Head of caudate nucleus (tissue), 42 donors: ENCODE measurements at regions not wholly inside any gene's neighbourhood (a gene's known extent, or its start where the extent isn't known, plus 50 kb on each side); places are given as distances from the start of the nearest gene placed in this dataset.
"Not testable (repeated sequence)": the region's sequence is repeated elsewhere in the genome, so short reads cannot be mapped to it uniquely, and the experiment has no call there.

Experiments used
- DNase-seq, 42 donors: peaks; one replicate each; pipeline versions ENCODE4 v3.0.0 to v3.0.0-alpha.2; 2020 to 2021; ENCODE audit warnings: mixed read lengths in 7 of 42
- intact Hi-C: fragments of 100-400 bp; cut with DNase I; formaldehyde crosslinking; loops from one replicate; pipeline ENCODE4 v1.15.0; 2022

DNA sequence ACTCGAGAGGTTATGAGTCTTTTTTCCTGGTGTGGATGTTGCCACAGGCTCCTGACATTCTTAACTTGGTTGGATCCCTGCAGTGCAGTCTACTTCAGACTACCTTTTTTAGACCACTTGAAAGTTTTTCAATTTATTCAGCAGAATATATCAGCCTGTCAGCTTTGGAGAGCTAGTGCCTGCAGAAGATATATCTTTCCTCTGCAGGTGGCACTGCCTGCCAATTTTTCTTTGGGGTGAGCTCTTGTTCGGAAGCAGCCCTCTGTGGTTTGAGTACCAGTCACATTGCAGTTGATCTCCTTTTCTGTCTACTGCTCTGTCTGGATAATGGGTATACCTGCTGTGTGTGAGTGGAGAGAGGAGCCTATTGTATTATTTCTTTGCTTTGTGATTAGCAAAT is 730.4 kb downstream of the PRIM2 start:
- DNase-seq, result peak in 22 of 42 donors; percentile 4 to 57 (median 20)
- intact Hi-C loops, result not testable (repeated sequence)

GRCh38 chr6:58055465-58056176 is 738.2 kb downstream of the PRIM2 start:
- DNase-seq, result peak in 3 of 42 donors; percentile 2 to 29 (median 16)
- intact Hi-C loops, result not testable (repeated sequence)

DNA sequence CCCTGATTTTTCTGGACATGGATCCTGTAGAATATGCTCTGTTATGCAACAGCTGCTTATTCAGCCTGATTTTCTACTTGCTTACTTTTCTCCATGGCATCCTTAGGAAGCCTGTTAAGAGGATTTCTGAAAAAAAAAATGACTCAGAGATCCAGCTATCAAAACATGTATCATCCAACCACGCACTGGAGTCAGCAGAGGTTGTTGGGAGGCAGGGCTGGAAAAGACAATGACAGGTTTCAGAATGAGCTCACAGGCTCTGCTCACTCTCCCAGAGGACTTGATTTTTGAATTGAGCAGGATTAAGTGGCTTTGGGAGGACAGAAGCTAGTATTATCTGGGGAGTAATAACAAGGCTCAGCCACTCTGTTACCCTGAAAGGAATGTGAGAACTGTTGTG is 742.3 kb downstream of the PRIM2 start:
- intact Hi-C loops, result not testable (repeated sequence)
- DNase-seq, result peak in 28 of 42 donors; percentile 9 to 72 (median 42)

GRCh38 chr6:58063542-58063941 is 746.1 kb downstream of the PRIM2 start:
- intact Hi-C loops, DNase-seq: not testable (repeated sequence)

DNA sequence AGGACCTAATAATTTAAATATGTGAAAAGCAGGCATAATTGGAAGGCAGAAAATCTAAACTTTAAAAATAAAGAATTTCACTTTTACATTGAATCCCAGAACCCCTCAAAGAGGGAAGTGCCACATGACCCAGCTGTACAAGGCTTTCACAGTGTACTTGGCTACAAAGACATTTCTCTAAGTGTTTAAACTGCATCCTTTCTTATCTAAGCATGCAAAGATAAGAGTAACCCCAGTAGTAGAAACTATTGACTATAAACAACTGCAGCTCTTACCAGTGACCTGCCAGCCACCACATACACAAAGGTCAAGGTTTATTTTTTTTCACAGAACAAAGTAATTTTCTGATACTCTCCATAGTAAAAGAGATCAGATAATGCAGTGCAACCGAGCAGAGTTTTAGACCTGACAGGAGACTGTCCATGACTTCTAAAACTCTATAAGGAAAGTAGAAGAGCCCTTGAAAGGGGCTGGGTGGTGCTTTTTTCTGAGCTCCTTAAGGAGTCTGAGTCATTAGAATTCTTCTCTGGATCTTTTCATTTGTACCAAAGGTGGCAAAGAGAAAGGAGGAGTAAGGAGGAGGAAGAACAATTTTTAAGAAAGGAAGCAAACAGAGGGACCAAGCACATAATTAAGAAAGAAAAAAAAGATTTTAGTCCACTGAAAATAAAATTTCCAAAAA is 750.6 kb downstream of the PRIM2 start:
- intact Hi-C loops, DNase-seq: not testable (repeated sequence)

- DNase-seq, result no peak
- intact Hi-C loops, result no loop called here
Measured at GRCh38 chr6:58073263-58073662, 755.8 kb downstream of the PRIM2 start.

DNA sequence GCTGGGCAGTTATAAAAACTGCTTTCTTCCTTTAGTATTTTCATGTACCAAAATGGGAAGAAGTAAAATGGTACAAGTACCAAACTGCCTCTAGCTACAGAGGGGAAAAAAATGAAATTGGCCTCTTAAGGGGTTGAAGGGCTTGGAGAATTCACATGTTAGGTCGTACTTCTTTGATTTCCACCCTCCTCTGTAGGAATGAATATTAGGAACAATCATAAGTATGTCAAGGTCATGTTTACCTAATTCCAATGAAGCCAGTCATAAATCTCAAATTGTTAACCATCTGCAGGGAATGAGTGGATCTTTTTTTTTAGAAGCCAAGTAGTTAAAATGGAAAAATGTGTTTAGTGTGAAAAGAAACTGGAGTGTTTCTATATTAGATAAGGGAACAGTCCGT is 772.6 kb downstream of the PRIM2 start:
- intact Hi-C loops, DNase-seq: not testable (repeated sequence)

- intact Hi-C loops, DNase-seq: not testable (repeated sequence)
Measured at GRCh38 chr6:58097251-58097650, 779.8 kb downstream of the PRIM2 start.

DNA sequence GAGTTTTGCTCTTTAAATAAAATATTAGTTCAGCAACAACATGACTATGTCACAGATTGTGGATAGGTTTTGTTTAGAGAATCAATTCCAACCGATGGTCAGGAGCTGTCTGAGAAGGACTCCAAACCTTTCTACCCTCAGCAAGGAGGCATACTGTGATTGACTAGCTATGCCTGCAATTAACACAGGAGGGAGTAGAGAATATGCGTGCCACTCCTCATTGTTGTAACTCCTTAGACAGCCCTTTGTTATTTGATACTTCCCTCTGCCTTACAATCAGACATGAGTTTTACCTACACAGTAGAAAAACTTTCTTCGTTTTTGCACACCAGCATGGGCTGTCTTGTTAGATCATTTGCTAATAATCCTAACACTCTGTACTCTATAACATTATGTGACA is 796.5 kb downstream of the PRIM2 start:
- intact Hi-C loops, result no loop called here
- no peak for DNase-seq

- intact Hi-C loops, DNase-seq: not testable (repeated sequence)
Measured at GRCh38 chr6:58117162-58117561, 799.7 kb downstream of the PRIM2 start.

- intact Hi-C loops, result not testable (repeated sequence)
- DNase-seq, result peak in 17 of 42 donors; percentile 5 to 71 (median 35)
Measured at GRCh38 chr6:58121616-58122015, 804.2 kb downstream of the PRIM2 start.

DNA sequence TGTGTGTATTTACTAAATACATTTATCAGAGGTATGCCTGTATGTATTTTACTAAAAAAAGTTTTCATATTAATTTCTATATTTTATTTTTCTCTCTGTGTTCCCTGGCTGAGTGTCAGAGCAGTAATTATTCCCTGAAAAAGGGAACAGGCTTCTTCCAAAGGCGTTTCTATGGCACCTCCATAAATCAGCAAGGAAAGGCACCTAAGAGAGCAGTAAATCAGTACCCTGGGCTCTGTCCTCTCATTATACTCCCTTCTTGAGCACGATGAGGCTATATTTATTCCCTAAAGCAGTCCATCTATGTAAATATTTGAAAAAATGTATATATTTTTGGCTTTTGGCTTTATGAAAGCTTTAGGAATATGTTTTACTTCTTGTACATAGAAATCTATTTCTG is 806.3 kb downstream of the PRIM2 start:
- DNase-seq, intact Hi-C loops: not testable (repeated sequence)

DNA sequence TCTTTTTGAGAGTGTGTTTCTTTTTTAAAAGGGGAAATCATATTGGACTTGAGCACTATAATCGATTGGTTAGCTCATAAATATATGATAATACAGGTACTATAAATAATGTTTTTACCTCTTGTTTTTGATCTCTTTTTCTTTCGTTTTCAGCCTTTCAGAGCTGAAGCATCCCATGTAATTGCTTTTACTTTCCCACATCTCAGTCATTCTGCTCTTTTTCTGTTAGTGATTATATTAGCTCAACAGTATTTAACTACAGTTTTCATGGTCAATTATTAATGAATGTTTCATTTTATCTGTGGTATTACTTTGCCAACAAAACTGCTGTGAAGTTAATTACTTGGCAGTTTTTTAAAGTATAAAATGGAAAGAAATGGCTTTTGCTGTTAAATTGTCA is 811.1 kb downstream of the PRIM2 start:
- DNase-seq, intact Hi-C loops: not testable (repeated sequence)

- DNase-seq, intact Hi-C loops: not testable (repeated sequence)
Measured at GRCh38 chr6:58129098-58129497, 811.7 kb downstream of the PRIM2 start.

- intact Hi-C loops, DNase-seq: not testable (repeated sequence)
Measured at GRCh38 chr6:58139746-58140145, 822.3 kb downstream of the PRIM2 start.

- DNase-seq, intact Hi-C loops: not testable (repeated sequence)
Measured at GRCh38 chr6:58171025-58171424, 853.6 kb downstream of the PRIM2 start.

GRCh38 chr6:58181557-58182065 is 864.2 kb downstream of the PRIM2 start:
- intact Hi-C loops, DNase-seq: not testable (repeated sequence)

DNA sequence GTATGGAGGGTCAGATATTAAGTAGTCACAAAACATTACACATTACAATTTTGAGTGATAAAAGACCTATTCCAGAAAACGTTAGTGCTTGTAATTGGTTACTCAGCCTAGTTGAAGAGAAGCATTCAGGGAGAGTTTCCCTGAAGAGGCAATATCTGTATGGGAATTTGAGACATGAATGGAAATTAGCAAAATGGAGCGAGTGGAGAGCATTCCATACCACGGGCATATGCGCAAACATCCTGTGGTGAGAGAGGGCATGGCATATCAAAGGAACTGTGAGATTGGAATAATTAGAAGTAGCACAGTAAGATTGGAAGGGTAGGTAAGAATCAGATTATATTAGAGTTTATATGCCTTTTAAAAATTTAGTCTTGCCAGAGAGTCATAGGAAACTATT is 867.9 kb downstream of the PRIM2 start:
- intact Hi-C loops, result not testable (repeated sequence)

DNA sequence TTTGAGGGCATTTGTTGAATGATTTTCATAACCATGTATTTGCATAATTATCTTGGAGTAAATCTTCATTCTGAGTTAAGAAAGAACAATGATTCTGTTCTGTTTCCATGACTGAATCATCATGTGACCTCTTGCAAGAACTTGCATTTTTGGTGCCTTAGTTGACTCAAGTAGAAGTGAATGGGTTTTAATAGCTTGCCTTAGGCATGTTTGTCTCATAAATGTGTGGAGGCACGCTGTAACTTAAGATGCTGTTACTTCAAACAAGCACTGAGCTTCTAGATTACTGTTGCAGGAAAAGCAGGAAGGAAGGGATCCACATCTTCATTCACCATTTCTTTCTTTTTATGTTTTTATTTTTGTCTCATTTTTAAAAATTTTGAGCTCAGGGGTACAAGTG is 875.8 kb downstream of the PRIM2 start:
- intact Hi-C loops, DNase-seq: not testable (repeated sequence)

More for the DNA sequence above, 867.9 kb downstream of the PRIM2 start:
- not testable (repeated sequence) for DNase-seq

- no peak for DNase-seq
- intact Hi-C loops, result no loop called here
Measured at GRCh38 chr6:58198301-58198700, 880.9 kb downstream of the PRIM2 start.
